HG02798 (cell line): ENCODE measurements at regions not wholly inside any gene's neighbourhood (a gene's known extent, or its start where the extent isn't known, plus 50 kb on each side); places are given as distances from the start of the nearest gene placed in this dataset.

Source experiments
- ATAC-seq: cut with Tn5 transposase; IDR thresholded peaks from one replicate; pipeline ENCODE4 v1.9.1; 2021; ENCODE audit warnings: mild to moderate bottlenecking; ENCODE audit not compliant: unreplicated experiment, poor library complexity

DNA sequence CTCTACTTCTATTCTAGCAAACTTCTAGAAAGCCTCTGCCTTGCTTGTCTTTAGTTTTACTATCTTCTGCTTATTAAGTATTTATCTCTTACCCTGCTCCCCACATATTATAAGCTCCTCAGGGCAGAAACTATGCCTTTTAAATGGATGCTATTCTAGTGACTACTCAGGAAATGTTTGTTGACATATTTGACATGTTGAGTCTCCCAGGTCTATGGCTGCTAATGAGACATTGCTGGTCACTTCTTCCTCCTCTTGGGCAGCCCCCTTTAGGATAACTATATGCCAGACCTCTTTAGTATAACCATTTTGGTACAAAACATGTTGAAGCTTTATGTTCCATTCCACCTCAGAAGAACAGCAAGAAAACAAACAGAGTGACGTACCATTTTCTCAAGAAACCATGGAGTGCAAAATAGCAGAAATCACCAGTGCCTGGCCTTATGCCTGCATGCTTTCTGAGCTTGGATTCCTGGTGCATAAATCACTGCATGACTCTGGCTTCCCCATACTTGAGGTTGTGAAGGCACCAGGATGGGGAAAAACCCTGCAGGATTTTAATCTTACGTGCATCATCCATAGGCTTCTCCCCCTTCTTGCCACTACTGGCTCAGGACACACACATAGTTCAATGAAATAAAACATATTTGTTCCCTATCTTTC lies 202.6 kb downstream of the TMX1 start:
- ATAC-seq = no peak

DNA sequence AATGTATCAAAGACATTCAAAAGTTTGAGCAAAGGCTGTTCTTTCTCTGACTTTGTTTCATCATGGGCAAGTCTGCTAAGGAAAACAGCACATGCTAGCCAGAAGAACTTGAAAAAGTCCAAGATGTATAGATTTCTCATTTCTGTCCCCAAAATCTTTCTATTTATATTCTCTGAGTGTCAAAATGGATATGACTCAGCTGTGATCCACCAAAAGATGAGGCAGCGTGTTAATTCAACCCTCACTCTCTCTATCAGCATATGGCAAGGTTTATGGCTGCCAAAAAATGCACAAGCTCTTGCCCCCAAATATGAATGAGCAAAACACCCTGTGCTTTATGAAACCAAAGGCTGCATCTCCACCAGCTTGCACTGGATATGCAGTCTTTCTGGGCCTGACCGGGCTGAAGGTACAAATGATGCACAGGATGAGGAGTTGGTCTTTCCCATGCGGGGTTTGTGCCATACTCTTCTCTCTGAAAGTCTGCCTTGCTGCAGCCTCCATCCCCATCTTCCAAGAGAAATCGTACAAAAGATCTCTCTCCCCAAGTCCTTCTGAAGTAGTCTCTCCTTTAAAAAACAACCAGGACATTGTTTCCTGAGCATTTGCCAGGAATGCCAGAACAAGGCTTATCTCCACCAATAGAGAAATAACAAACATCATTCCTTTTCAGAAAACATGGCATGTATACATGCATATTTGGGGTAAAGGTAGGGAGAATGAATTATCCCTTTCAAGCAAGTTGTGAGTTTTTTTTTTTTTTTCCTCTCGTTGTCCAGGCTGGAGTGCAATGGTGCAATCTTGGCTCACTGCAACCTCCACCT lies 203.4 kb downstream of the TMX1 start:
- ATAC-seq = no peak

DNA sequence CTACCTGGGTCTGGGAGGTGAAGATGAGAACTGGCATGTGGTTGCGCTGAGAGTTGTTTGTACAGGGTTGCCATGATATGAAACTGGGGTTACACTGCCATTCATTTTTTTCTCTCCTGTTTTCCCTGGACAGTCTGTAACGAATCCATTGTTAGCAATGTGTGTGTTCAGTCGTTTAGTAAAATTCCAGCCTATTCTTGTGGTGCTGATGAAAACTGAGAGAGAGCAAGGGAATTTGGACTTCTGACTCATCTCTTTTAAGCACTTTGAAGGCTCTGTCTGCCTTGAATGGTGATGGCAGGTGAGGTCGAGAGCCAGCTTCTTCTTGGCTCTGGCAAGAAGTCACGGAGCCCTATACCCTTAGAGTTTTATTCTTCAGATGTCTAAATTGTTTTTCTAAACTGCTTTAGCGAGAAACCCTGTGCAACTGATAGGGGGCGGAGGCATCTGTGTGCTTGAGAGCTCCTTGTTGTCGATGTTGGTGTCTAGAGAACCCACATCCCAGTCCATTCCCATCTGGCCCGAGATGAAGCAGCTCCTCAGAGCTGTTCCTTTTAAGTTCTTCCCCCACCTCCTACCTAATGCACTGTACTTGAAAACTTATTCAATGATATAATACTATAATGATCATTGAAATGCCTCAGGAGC lies 204.4 kb downstream of the TMX1 start:
- no peak for ATAC-seq

DNA sequence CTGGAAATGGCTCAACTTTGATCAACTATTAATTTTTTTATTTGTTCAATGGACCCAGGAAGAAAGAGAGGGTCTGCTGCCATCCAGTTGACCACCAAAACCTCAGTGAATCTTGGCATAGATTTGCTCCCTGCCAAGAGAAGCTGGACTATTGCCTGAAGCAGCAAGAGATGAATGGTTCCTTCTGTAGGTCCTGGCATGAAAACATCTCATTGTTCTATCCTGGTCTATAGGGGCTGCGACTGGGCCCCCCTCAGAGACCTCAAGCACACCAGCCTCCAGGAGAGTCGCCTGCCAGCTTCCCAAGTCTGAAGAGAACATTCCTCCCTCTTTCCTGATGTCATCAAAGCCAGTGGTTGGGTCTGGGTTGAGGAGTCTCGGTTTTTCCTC lies 204.9 kb downstream of the TMX1 start:
- ATAC-seq = no peak

DNA sequence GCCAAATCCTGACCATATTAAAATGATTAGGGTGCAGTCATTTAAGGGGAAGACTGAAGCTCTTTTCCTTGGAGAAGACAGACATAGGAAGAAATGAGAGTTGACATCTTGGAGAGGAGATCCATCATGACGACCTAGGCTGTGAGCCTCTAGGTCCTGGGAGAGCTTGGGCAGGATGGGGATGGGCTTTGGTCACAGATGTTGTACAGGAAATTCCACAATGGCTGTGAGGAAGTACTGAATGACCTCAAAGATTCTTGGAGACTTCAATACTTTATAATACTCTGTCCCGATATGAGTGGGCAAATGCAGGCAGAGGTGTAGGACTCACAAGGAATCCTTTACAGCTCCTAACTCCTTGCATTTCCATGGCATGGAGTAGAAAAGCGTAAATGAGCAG lies 204.9 kb upstream of the FRMD6 start:
- ATAC-seq = no peak

DNA sequence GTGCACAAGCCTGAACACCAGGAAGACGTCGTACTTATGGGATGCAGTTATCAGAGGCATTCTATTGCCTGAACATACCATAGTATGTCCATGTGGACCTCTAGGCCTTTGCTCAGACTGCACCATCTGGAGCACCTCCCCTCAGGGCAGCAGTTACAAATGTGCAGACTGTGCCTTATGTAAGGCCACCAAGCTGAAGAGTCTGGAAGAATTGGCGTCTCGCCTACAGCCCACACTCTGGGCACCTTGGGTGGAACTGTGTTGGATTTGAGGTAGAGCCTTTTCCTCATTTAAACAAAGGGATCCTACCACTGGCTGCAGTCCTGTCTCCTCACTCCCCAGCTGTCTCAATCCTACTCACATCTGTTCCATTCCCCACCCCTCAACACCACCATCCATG lies 204.3 kb upstream of the FRMD6 start:
- ATAC-seq = no peak

DNA sequence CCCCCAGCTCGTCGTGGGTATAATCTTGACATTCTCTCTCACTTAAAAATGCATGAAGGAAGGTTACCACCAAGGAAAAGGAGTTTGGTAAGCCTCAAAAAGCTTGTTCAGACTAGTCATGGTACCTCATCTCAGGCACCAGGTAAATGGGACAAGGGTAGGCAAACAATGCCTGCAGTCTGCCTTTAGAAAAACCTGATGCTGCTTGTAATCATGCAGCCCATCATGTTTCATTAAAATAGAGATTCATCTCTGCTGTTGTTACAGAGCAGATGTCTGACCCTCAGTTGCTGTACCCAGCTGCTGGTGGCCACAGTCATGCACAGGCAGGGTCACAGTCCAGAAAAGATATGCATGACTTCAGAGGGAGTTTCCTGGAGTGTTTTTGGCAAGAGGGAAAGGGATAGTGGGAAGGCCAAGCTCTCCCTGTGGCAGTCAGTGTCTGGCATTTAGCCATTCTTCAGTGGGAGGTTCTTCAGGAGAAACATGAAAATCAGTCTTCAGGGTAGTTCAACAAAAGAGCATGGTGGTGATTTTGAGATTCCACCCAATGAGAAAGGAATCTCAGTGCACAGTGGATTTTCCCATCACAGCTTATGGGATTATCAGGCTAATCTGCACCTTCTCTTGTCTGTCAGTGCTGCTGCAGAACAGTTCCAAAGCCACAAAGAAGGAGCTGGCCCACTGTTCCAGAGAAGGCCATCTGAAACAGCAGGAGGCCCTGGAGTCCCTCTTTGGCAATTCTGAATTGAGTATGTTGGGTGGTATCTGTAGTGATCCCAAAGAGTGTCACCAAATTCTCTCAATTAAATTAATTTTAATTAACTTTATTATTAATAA lies 202.7 kb upstream of the FRMD6 start:
- no peak for ATAC-seq

DNA sequence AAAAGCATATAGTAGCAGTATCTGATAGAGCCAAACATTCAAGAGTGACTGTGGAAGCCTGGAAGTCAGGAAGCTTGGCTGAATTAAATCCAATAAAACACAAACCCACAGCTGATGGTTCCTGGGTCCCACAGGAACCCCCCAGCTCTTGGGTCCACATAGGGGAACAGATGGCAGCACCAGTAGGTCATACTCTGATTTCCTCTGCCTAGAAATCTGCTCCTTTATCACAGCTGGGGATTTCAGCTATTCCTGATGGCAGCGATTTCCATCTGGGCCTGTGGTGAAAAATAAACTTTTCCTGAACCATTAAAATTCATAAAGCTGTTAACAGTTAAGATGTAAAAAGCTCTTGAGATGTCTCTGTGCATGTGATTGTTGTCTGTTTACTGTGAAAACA lies 202.0 kb upstream of the FRMD6 start:
- ATAC-seq = no peak

DNA sequence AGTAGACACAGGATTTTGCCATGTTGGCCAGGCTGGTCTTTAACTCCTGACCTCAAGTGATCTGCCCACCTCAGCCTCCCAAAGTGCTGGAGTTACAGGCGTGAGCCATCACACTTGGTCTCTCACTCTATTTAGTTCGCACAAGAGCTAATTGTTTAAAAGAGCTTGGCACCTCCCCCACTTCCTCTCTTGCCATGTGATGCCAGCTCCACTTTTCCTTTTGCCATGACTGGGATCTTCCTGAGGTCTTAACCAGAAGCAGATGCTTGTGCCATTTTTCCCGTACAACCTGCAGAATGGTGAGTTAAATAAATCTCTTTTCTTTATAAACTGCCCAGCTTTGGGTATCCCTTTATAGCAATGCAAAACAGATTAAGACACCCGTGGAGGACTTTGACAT lies 200.1 kb upstream of the FRMD6 start:
- ATAC-seq = no peak

DNA sequence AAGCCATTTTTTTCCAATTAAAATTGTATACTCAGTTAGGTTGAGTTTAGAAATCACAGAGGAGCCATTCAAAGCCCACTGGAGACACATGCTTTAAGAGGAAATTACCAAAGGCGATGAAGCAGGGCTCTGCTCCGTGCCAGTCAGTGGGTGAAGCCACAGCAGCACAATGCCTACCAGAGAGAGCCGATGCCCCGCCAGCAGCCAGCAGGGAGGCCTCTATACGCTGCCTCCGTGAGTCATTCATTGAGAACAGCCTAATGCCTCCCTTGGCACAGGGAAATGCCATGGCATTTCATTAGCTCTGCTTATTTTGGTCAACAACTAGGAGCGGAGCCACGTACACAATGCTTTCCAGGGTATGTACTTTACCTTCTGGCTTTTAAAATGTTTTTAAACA lies 197.8 kb upstream of the FRMD6 start:
- ATAC-seq = no peak

DNA sequence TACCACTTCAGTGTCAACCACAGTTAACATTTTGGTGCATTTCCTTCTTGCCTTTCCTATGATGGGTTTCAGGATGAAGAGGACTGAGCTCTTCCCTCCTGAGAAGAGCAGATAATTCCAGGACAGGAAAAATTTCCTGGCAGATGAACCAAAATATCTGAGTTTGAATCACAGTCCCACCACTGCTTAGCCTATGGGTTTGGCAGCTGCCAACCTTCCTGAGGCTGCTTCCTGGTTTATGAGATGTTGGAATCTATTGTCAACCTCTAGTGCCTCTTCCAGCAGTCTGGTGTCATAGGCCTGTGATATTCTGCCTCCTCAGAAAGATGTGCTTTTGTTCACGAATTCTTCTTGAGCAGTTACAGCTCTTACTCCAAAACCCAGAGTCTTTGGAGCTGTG lies 197.4 kb upstream of the FRMD6 start:
- no peak for ATAC-seq

DNA sequence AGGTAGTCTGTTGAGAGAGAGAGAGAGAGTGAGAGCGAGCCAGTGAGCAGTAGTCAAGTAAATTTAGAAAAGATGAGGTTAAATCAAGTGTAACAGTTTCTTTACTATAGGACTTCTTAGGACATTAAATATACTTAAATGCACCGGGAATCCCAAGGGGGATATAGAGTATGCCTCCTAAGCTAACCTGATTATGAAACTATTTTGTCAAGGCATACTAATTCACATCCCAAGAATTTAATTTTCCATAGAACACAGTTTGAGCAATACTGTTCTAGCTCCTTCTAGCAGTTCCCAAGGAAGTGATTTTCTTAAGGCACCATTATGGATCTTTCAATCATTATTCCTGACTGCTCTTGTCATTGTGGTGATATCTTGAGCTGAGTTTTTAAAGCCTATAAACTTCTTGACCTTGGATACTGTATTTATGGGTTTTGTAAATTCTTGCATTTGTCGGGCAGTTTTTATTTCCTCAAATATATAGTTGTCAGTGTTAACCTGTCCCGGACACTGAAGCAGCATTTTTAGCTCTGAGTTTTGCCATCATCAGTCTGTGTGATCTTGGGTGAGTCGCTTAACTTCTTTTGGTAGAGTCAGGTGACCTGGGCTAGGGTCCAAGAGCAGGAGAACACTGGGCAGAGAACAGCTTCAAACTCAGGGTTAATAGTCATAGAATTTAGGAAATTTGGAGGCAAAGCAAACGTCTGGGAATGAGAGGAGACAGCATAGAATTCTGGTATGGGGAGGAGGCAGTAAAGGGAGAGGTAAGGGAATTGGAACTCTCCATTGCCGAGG lies 196.5 kb upstream of the FRMD6 start:
- no peak for ATAC-seq

DNA sequence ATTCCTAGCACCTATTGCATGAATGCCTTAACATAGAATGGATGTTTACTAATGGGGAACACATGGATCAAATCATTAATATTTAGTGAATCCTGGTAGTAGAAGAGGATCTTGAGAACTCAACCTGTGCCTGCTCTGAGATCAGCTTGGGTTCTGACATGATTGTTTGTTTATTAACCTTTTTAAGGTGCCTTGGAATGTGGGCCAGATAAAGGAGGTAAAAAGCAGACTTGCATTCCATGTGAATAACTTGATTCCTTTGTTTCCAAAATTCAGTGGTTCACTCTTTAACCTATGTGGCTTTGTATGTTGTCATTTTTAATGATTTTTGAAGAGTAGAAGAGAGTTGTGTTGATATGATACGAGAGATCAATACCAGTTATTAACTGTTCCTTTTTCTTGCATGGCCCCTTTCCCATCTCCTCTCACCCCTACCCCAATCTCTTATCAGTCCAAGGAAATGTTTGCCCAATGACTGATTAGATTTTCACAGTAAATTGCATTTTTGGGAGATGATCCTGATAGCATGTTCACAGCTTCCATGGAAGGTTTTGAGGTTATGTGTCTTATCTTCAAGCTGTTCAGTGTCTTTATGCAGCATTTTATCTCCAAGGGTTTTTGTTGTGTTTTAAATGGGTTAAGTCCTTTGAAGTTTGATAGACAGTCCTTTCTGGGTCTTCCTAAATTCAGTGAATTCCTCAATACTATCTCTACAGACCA lies 193.7 kb upstream of the FRMD6 start:
- no peak for ATAC-seq

DNA sequence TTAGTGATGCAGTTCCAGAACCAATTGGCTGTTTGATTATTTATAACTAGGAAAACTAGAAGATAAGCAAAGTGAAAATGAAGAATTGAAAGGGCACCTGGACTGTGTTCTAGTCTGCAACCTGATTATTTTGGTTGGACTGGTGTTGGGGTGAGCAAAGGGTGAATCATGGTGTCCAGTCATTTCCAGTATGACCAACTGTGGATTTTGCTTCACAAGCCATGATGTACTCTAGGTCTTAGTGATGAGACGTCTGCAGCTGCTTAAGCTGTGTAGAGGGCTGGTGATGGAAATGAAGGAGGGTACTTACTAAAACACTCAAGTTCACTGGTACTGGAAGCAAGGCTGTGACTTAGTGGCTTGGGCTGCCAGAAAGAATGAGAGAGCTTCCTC lies 193.2 kb upstream of the FRMD6 start:
- ATAC-seq = no peak

DNA sequence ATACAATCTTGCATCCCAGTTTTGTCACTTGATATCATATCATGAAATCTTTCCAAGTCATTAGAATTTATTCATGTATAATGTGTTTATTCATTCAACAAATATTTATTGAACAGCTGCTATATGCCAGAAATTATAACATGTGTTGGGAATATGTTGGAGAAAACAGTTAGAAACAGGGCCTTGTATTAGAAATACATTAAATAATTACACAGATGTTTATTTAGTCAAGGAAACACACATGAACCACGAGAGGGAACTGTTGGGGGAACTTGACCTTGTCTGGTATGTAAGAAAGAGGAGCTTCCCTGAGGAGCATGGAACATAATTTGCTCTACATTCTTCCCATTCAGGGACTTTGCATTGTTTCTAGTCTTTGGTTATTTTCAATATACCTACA lies 191.7 kb upstream of the FRMD6 start:
- no peak for ATAC-seq

DNA sequence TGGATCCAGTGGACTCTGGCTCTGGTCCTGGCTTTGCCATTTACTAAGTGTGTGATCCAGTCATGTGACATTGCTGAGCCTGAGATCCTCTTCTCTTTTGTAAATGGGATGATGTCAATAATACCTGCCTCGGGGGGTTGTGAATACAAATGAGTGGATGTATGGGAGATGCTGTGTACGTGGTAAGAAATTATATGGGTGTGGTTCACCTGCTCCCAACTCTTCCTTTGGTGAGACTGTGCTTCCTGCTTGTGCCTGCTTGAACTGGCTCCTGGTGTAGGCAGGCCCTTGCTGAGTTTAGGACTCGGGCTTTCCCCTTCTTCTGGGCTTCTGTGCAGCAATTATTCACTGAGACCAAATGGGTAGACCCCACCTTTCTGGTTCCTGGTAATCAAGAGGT lies 189.5 kb upstream of the FRMD6 start:
- ATAC-seq = no peak

DNA sequence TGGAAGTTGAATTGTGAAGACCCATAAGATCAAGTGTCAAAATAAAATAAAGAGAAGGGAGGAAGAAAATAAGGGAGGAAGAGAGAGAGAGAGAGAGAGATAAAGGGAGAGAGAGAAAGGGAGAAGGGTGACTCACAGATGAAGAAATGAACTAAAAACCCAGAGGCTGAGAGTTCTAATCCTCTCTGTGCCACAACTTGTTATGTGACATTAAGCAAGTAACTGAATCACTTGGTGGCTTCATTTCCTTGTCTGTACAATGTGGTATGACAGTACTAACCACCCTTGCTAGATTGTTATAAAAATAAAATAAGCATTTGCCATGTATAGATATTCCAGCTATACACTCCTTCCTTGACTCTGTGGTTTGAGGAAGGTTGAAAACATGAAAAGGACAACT lies 189.0 kb upstream of the FRMD6 start:
- no peak for ATAC-seq

DNA sequence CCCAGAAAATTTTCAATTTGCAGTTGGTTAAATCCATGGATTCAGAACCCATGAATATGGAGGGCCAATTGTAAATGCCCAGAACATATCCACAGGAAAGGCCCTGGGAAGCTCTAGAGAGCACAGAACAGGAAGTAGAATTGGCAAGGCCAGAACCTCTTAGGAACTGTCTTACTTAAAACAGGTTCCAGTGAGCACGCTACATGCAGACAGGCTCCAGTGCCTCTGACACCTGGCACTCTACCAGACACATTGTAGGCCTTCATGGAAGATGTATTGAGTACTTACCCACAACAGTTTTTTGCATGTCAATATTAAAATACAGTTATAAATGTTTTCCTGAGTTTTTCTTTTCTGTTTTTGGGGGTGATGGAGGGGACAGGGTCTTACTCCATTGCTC lies 188.2 kb upstream of the FRMD6 start:
- ATAC-seq = no peak

DNA sequence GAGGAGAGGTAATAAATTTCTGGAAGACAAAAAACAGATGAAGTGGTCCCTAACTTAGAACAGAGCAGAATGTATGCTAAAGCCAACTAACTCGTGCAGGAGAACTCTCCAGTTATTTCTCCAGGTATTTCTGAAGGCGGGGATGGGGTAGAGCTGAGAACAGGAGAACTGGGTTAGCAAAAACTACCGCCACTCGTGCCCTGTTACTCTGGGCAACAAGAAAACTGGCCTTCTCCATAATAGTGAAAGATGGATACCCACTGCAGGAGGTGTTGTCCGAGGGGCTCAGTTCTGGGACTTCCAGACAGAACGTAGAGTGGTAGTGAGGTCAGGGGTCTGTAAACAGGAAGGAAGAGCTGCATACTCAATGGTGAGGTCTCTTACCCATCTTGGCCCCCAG lies 187.3 kb upstream of the FRMD6 start:
- ATAC-seq = no peak
